Left lobe of liver (tissue), 2 donors: ENCODE measurements at regions not wholly inside any gene's neighbourhood (a gene's known extent, or its start where the extent isn't known, plus 50 kb on each side); places are given as distances from the start of the nearest gene placed in this dataset.

Experiments
- ATAC-seq: fragments of 200-7000 bp; cut with Tn5 transposase; one replicate; pipeline ENCODE4 v1.9.1; 2020; ENCODE audit warnings: mild to moderate bottlenecking, moderate library complexity
- DNase-seq: peaks from one replicate; pipeline ENCODE4 v3.0.0-alpha.2; 2020; ENCODE audit warnings: low spot score
- donor health status: DM: no; HTN: no; CAD: no; lungs with moderate emphysema.
- donor health status: DM: no; HTN: yes; CAD: no.

- no peak for DNase-seq
- ATAC-seq = no peak
These were observed 570.6 kb downstream of the SPRY1 start for GRCh38 chr4:123966990-123967769.

- ATAC-seq (no peak), DNase-seq (no peak)
These were observed 575.4 kb downstream of the SPRY1 start for GRCh38 chr4:123972031-123972430.

GRCh38 chr4:123974386-123975149, 578.0 kb downstream of the SPRY1 start:
- DNase-seq = no peak
- ATAC-seq = no peak

GRCh38 chr4:123976285-123976684, 579.7 kb downstream of the SPRY1 start:
- DNase-seq = no peak

GRCh38 chr4:123976819-123977218, 580.2 kb downstream of the SPRY1 start:
- DNase-seq = no peak
- ATAC-seq = no peak

More at GRCh38 chr4:123976285-123976684, 579.7 kb downstream of the SPRY1 start:
- no peak for ATAC-seq

GRCh38 chr4:123977641-123978081, 581.1 kb downstream of the SPRY1 start:
- DNase-seq = no peak
- no peak for ATAC-seq

- ATAC-seq = no peak
- no peak for DNase-seq
These were observed 582.0 kb downstream of the SPRY1 start for GRCh38 chr4:123978637-123979036.

- no peak for DNase-seq
- ATAC-seq = no peak
These were observed 584.2 kb downstream of the SPRY1 start for GRCh38 chr4:123980736-123981300.

GRCh38 chr4:123984886-123985285, 588.3 kb downstream of the SPRY1 start:
- ATAC-seq = no peak
- DNase-seq = no peak

- ATAC-seq (no peak), DNase-seq (no peak)
These were observed 589.7 kb downstream of the SPRY1 start for GRCh38 chr4:123986268-123986798.

GRCh38 chr4:123987408-123987807, 590.8 kb downstream of the SPRY1 start:
- ATAC-seq = no peak
- DNase-seq = no peak

- ATAC-seq (no peak), DNase-seq (no peak)
These were observed 593.8 kb downstream of the SPRY1 start for GRCh38 chr4:123990310-123990870.

GRCh38 chr4:123994917-123995316, 598.3 kb downstream of the SPRY1 start:
- ATAC-seq (no peak), DNase-seq (no peak)

- no peak for ATAC-seq
These were observed 599.3 kb downstream of the SPRY1 start for GRCh38 chr4:123995936-123996335.

GRCh38 chr4:123996718-123997510, 600.3 kb downstream of the SPRY1 start:
- no peak for ATAC-seq
- no peak for DNase-seq

More at GRCh38 chr4:123995936-123996335, 599.3 kb downstream of the SPRY1 start:
- DNase-seq = no peak

- peak; percentile 18 for ATAC-seq
These were observed 601.3 kb downstream of the SPRY1 start for GRCh38 chr4:123997776-123998449.

GRCh38 chr4:124000233-124000632, 603.6 kb downstream of the SPRY1 start:
- ATAC-seq = no peak

More at GRCh38 chr4:123997776-123998449, 601.3 kb downstream of the SPRY1 start:
- DNase-seq = no peak

GRCh38 chr4:124015766-124016165, 619.2 kb downstream of the SPRY1 start:
- DNase-seq (no peak), ATAC-seq (no peak)

More at GRCh38 chr4:124000233-124000632, 603.6 kb downstream of the SPRY1 start:
- no peak for DNase-seq

- ATAC-seq = no peak
- DNase-seq = no peak
These were observed 620.7 kb downstream of the SPRY1 start for GRCh38 chr4:124017185-124017785.
